Chondrocyte (in vitro differentiated cells): ENCODE measurements at regions not wholly inside any gene's neighbourhood (a gene's known extent, or its start where the extent isn't known, plus 50 kb on each side); places are given as distances from the start of the nearest gene placed in this dataset.

Experiments used
- DNase-seq: peaks from one replicate; pipeline ENCODE4 v3.0.0; 2021; ENCODE audit warnings: mixed read lengths, low spot score
- H3K27ac Mint-ChIP-seq: one replicate; pipeline ENCODE4 v1.8.0; 2021; ENCODE audit warnings: mild to moderate bottlenecking, moderate library complexity, mixed read lengths; ENCODE audit not compliant: unreplicated experiment
- H3K27me3 Mint-ChIP-seq: 2 replicates; pipeline ENCODE4 v1.8.0; 2021; ENCODE audit warnings: low read depth, mixed read lengths
- H3K36me3 Mint-ChIP-seq: 2 replicates; pipeline ENCODE4 v1.8.0; 2021; ENCODE audit warnings: low read depth, mixed read lengths
- H3K4me1 Mint-ChIP-seq: 2 replicates; pipeline ENCODE4 v1.8.0; 2021; ENCODE audit warnings: low read depth, mild to moderate bottlenecking, mixed read lengths
- H3K4me3 Mint-ChIP-seq: one replicate; pipeline ENCODE4 v1.8.0; 2021; ENCODE audit warnings: mild to moderate bottlenecking, moderate library complexity, mixed read lengths; ENCODE audit not compliant: unreplicated experiment
- H3K9me3 Mint-ChIP-seq: 2 replicates; pipeline ENCODE4 v1.8.0; 2021; ENCODE audit warnings: low read depth, mixed read lengths
- TF ChIP-seq, protein P1 (sequence below): fragments of 200-600 bp; sonication (generic); IDR thresholded peaks from 2 replicates; pipeline ENCODE4 v1.5.0; 2021; ENCODE audit warnings: antibody characterized with exemption, mild to moderate bottlenecking, moderate library complexity

DNA sequence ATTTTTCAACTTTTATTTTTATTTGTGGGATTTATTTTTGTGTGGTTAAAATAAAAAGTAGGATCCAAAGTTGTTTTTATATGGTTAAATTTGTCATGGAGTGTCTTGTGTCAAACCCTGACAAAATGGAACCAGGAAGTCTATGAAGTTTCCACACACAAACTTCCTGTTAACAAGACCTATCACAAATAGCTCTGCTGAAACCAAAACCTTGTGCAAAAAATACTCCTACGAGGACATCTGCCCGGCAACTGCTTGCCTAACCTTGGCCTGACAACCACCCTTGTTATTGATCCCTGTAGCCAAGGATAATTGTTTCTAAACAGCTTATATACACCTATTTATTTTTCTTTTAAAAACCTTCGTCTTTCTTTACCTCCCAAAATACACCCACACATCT lies 389.6 kb downstream of the TRIB2 start:
- Mint-ChIP-seq H3K27me3 (peaks cover 8% of the 10 kb centered on the region), H3K9me3 (no peaks in the 10 kb centered on the region), H3K36me3 (no peaks in the 10 kb centered on the region), H3K4me1 (peaks cover 9% of the 10 kb centered on the region), H3K4me3 (no peak overlapping the region), H3K27ac (no peak overlapping the region)
- no peak for DNase-seq
- TF ChIP-seq, protein P1, sequence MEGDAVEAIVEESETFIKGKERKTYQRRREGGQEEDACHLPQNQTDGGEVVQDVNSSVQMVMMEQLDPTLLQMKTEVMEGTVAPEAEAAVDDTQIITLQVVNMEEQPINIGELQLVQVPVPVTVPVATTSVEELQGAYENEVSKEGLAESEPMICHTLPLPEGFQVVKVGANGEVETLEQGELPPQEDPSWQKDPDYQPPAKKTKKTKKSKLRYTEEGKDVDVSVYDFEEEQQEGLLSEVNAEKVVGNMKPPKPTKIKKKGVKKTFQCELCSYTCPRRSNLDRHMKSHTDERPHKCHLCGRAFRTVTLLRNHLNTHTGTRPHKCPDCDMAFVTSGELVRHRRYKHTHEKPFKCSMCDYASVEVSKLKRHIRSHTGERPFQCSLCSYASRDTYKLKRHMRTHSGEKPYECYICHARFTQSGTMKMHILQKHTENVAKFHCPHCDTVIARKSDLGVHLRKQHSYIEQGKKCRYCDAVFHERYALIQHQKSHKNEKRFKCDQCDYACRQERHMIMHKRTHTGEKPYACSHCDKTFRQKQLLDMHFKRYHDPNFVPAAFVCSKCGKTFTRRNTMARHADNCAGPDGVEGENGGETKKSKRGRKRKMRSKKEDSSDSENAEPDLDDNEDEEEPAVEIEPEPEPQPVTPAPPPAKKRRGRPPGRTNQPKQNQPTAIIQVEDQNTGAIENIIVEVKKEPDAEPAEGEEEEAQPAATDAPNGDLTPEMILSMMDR = no peak

DNA sequence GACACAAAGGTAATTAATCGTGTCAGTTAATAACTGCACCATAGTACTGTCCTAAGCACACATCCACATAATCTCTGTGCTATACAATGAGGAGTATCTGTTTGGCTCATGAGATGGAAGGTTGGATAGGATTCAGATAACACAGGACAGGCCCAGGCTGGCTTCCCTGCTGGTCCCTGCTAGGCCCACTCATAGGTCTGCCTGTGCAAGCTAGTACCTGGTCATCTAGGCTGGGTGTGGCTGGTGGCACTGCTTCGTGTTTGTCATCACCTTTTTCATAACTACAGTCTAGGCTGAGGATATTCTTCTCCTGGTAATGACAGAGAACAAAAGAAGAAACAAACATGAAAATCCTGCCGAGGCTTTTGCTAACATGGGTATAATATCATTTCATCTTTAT lies 392.8 kb downstream of the TRIB2 start:
- H3K27ac Mint-ChIP-seq = no peak overlapping the region
- DNase-seq = no peak
- peaks cover 9% of the 10 kb centered on the region for H3K4me1 Mint-ChIP-seq
- peaks cover 5% of the 10 kb centered on the region for H3K9me3 Mint-ChIP-seq
- TF ChIP-seq, protein P1 = no peak
- peaks cover 1% of the 10 kb centered on the region for H3K36me3 Mint-ChIP-seq
- no peaks in the 10 kb centered on the region for H3K27me3 Mint-ChIP-seq
- no peak overlapping the region for H3K4me3 Mint-ChIP-seq

DNA sequence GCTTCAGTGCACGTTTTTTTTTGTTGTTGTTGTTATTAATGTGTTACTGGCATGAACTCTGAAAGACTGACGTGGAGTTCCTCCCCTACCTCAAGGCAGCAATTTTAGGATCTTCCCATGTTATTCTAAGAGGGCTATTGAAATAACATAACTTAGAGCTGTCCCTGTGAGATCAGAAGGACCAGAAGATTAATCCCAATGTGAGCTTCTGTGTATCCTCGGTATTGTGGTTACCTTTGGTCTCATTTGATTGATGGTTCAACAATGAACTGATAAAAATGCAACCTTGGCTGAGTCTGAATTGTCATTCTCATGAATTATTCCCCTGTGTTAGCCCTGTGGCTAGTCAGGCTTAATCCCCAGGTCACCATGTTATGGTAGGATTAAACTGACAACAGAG lies 394.1 kb downstream of the TRIB2 start:
- TF ChIP-seq, protein P1 = no peak
- H3K9me3 Mint-ChIP-seq = peaks cover 5% of the 10 kb centered on the region
- H3K4me1 Mint-ChIP-seq = peaks cover 9% of the 10 kb centered on the region
- DNase-seq = no peak
- H3K36me3 Mint-ChIP-seq = peaks cover 1% of the 10 kb centered on the region
- H3K27ac Mint-ChIP-seq = no peak overlapping the region
- H3K27me3 Mint-ChIP-seq = no peaks in the 10 kb centered on the region
- H3K4me3 Mint-ChIP-seq = no peak overlapping the region

DNA sequence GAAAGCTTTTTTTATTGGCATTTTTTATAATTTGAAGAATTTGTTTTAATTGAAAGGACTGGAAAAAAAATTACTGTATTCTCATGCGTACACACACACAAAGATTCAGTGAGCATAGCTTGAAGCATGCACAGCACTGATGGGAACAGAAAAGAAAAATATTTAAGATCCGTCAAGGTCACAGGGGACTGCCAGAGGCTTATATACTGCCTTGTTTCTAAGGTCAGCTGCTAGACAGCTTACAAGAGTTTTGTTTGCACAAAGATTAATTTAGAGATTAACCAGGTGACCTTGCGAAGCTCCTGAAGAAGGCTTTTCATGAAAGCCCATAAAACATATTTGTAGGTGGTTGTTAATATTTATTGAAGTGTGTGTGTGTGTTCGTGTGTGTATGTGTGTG lies 396.3 kb downstream of the TRIB2 start:
- Mint-ChIP-seq H3K4me1 (peaks cover 9% of the 10 kb centered on the region), H3K4me3 (no peak overlapping the region), H3K27ac (no peak overlapping the region), H3K27me3 (no peaks in the 10 kb centered on the region), H3K9me3 (peaks cover 5% of the 10 kb centered on the region), H3K36me3 (peaks cover 1% of the 10 kb centered on the region)
- TF ChIP-seq, protein P1 = no peak
- DNase-seq = no peak

DNA sequence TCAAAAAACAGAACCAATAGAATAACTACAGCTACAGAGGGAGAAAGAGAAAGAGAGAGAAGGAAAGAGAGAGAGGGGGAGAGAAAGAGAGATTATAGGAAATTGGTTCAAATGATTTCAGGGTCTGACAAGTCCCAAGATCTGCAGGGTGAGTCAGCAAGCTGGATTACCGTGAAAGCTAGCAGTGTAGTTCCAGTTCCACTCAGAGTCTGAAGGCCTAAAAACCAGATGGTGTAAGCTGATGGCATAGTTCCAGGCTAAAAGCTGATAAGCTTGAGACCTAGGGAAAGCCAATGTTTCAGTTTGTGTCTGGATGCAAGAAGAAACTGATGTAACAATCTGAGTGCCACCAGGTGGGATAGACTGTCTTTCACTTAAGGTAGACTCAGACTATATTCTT lies 397.7 kb downstream of the TRIB2 start:
- Mint-ChIP-seq H3K27ac (no peak overlapping the region), H3K4me3 (no peak overlapping the region), H3K27me3 (no peaks in the 10 kb centered on the region), H3K9me3 (peaks cover 5% of the 10 kb centered on the region), H3K36me3 (peaks cover 1% of the 10 kb centered on the region), H3K4me1 (peaks cover 9% of the 10 kb centered on the region)
- no peak for DNase-seq
- TF ChIP-seq, protein P1 = no peak
